LoVo (cell line): ENCODE measurements at regions not wholly inside any gene's neighbourhood (a gene's known extent, or its start where the extent isn't known, plus 50 kb on each side); places are given as distances from the start of the nearest gene placed in this dataset.
"Not testable (repeated sequence)": the region's sequence is repeated elsewhere in the genome, so short reads cannot be mapped to it uniquely, and the experiment has no call there.

Source experiments
- DNase-seq: peaks from one replicate; pipeline ENCODE4 v3.0.0-alpha.2; 2016; ENCODE audit warnings: low spot score

DNA sequence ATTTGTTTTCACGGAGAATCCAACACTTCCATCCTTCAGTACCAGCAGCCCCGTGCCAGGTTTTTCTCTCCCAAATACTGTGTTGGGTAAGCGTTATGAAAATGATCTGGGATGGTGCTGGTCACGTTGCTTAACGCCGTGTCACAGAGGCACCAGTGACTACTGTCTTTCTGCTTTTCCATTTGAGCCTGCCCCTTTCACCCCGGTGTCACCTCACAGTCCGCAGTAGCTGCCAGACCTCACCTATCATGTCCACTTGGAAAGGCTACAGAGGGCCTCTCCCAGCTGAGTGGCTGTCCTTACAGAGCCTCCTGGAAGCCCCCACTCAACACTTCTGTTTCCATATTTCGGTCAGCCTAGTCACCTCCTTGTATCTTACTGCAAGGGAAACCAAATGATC is 176.5 kb upstream of the ARID1B start:
- no peak for DNase-seq

DNA sequence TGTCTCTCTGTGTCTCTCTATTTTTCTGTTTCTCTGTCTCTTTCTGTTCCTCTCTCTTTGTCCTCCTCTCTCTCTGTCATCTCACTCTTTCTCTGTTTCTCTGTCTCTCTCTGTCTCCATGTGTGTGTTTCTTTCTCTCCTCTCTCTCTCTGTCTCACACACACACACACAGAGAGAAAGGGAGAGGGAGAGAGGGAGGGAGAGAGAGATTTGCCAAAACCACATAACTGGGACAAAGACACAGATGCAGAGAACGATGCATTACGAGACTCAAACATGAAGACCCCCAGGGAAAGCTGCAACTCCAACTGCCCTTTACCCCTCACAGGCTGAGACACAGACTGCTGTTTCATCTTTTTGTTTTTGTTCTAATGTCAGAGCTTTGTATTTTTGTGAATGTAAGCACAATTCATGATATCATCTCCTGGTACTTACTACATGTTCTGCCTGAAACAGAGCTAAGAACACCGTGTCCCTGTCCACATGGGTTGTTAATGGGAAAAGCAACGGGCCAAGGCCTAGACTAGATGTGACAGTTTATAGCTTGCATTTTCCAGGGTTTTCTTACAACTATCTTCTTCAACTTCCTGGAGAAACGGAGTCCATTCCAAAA is 177.1 kb upstream of the ARID1B start:
- DNase-seq, result no peak

DNA sequence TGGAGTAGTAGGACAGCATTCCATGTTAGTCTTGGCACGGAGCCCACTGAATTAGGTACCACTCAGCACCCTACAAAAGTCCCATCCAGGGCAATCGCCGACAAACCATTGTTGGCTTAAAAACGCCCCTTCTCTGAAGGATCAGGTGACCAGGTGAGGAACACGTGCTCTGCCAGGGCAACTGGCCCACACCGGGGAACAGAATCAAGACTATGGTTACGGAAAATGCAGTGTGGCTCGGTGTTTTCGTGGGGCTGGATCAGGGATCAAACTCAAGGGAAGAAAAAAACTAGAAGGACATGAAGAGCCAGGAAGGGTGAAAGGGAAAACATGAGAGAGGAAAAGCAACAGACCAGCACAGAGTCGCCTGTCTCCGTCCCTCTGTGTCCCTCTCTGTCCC is 177.8 kb upstream of the ARID1B start:
- DNase-seq, result no peak

DNA sequence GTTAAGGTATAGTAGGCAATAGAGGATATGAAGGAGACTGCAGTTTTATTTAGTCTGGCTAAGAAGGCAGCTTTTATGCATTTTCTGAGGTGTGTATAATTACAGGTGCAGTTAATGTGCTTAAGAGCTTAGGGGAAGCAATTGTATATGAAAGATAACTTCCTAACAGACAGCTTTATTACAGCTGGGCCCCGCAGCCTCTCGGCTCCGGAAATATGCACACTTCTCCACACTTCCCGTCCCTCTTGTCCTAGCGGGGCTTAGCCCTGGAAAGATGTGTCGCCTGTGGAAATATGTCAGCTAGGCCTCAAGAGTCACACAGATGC is 178.4 kb upstream of the ARID1B start:
- no peak for DNase-seq

DNA sequence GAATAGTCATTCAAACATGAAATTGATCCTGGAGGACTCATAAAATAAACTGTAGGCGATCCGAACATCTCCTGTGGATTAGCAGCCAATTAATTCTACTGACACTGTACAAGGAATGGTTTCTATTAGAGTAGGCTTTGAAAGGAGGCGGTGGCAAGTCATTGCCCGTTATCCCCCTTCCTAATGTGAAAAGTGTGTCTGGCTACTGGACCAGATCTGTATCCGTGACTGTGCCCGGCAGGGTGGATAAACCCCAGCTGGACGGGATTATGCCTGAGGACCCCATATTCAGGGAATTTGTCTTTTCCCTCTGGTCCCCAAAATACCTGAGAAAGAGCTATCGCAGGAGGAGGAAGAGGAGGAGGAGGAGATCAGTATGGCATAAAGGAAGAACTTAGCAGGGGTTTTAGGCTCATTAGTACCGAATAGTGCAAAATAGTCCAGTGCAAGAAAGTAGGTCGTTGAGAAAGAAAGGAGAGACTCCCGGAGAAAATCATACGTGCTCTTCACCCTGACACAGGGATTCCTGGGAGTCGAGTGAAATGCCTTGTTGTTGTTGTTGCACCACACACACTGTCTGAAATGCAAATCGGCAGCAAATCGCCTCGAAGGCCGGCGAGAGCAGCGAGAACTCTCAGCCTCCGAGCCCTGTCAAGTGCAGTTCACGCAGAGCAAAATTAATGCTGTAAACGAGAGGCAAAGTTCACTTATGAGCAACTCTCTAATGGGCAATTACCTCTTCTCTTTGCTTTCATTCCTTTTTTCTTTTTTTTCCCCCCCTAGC is 178.9 kb upstream of the ARID1B start:
- DNase-seq, result no peak

DNA sequence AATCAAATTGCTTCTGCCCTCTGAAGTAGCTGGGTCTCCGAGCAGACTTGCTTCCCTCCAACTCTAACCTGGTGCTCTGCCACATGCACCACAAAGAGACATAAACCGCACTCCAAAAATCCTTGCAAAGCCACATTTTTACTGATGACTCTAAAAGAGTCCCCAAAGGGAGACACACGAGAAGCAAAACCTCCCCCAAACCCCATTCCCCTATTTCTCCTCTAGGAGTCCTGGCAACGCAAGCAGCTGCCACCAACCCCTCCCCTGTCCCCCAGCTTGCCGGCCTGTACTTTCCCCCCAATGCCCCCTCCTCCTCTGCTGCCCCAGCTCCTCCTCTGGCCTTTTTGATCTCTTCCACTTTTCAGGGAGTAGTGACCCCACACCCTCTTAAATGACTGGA is 180.1 kb upstream of the ARID1B start:
- no peak for DNase-seq

DNA sequence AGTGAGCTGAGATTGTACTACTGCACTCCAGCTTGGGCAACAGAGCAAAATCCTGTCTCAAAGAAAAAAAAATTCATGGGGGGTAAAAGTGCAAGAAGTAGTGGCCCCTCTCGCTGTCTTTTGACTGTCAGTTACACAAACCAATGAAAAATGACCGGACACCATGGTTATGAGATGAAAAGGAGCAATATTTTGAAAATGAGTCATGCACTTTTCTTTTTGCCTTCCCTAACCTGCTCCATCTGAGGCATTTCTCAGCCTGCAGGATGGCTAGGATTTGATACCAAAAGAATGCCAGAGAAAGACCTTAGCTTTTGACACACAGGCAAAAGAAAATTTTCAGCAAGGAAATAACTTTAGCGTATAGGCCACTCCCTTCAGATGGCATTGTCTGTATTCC is 181.7 kb upstream of the ARID1B start:
- DNase-seq, result no peak

DNA sequence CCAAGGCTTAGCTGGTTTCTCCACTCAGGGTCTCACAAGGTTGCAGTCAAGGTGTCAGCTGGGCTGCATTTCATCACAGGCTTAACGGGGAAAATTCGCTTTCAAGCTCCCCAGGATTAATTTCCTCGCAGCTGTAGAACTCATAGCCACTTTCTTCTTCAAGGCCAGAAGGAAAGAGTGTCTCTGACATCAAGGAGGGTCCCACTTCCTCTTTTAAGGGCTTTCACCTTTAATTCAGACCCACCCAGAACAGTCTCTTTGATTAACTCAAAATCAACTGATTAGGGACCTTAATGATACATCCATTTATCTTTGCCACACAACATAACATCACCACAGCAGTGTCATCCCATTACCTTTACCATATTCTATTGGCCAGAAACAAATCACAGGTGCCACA is 183.3 kb upstream of the ARID1B start:
- no peak for DNase-seq

DNA sequence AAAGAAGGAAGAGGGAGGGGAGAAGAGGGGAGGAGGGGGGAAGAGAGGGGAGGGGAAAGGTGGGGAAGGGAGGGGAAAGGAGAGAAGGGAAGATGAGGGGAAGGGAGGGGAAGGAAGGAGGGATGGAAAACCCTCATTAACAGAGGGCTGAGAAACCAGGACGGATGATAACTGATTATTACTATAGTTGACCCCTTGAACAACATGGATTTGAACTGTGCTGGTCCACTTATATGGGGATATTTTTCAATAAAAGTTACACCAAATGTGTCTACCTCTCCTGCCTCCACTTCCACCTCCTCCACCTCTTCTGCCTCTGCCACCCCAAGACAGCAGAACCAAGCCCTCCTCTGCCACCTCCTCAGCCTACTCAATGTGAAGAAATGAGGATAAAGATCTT is 184.1 kb upstream of the ARID1B start:
- DNase-seq, result no peak

DNA sequence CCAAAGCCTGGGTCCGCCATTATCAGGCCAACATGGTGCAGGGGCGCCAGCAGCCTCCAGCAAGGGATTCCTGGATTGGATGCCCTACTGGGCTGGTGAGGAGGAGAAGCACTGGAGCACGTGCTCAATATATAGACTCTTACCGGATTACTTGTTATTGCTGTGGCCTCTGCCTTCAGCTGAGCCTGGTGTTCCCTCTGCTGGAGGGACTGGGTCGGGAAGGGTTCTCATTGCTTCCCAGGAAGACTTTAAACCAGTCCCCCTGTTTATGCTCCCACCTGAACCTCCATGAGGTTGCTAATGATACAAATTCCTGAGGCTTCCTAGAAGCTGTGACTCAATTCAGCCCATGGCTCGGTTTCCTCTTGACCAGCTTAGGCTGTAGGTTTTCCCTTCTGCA is 186.7 kb upstream of the ARID1B start:
- DNase-seq, result no peak

DNA sequence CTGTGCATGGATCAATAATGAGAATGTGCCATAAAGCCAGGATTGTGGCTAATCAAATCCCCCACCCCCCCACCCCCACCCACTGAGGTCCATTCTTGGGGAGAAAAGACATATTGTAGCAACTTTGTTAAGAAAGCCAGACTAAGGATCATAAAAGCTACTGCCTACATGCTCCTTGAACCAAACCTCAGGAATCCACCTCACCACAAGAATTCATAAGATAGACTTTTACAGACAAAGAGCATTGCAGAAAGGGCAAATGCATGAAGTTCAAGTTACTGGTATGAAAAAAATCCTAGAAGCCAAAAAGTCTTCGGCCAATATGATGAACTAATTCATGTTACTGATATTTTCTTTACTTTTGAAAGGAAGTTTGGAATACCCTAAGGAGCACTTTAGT is 187.9 kb upstream of the ARID1B start:
- peak; percentile 24 for DNase-seq

DNA sequence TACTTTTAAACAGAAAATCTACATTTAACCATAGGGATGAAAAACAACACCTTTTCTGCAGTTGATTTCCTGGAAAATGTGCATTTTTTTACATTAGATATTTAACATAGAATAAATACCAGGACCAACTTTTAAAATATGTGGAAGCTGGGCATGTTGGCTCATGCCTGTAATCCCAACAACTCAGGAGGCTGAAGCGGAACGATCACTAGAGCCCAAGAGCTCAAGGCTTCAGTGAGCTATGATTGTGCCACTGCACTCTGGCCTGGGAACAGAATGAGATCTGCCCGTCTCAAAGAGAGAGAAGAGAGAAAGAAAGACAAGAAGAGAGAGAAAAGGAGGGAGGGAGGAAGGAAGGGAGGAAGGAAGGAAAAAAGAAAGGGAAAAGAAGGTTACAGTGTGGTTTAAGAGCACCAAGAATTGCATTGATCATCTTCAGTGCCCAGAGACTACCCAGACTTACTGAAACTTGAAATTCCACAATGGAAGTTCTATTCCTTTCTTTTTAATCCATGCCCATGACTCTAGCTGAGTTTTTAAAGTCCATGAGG is 189.4 kb upstream of the ARID1B start:
- DNase-seq, result no peak

DNA sequence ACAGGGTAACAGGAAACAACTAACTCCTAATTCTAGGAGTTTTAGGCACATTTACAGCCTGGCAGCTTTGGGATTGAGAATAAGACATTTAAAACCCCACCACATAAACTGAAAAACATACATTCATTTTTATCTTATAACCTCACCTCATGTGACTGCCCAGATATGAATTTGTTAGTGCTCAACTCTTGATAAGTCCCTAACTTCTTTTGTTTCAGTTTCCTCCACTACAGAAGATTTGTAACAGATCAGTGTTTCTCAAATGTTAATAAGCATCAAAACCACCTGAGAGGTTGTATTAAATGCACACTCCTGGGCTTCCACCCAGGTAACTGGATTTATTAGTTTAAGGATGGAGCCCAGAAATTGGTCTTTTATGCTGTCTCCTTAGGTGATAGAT is 190.1 kb upstream of the ARID1B start:
- no peak for DNase-seq

DNA sequence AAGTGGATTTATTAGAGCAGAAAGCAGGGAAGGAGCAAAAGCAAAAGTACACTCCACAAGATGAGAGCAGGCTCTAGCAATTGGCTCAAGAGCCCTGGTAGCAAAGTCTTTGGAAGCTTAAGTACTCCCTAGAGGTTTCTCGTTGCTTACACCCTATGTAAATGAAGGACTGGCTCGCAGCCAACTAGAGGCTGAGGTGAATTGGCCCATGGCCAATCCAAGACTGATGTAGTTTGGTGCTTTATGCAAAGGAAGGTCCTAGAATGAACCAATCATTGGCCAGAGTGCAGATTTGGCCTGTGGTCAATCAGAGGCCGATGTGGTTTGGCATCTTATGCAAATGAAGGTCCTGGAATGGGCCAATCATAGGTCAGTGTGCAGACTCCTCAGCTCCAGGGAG is 191.3 kb upstream of the ARID1B start:
- peak; percentile 9 for DNase-seq

DNA sequence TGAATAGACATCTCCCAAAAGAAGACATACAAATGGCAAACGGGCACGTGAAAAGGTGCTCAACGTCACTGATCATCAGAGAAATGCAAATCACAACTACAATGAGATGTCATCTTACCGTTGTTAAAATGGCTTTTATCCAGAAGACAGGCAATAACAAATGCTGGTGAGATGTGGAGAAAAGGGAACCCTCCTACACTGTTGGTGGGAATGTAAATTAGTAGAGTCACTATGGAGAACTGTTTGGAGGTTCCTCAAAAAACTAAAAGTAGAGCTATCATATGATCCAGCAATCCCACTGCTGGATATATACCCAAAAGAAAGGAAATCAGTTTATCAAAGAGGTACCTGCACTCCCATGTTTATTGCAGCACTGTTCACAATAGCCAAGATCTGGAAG is 193.1 kb upstream of the ARID1B start:
- DNase-seq, result not testable (repeated sequence)

DNA sequence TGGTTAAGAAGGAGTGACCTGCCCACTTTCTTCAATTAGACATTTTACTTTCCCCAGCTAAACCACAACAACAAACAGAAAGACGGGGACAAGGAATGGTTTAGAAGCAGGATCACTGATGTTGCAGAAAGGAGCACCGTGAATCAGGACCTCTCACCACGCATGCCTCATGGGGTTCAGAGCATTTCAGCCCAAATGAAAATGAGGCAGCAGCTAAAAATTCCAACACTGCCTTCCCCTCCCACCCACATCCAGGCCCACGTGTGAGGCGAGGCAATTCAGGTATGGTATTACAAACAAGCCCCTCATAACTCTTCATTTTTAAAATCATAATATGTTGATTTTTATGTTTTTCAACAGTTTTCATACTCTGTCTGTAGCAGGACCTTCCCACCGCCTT is 194.1 kb upstream of the ARID1B start:
- DNase-seq, result no peak

DNA sequence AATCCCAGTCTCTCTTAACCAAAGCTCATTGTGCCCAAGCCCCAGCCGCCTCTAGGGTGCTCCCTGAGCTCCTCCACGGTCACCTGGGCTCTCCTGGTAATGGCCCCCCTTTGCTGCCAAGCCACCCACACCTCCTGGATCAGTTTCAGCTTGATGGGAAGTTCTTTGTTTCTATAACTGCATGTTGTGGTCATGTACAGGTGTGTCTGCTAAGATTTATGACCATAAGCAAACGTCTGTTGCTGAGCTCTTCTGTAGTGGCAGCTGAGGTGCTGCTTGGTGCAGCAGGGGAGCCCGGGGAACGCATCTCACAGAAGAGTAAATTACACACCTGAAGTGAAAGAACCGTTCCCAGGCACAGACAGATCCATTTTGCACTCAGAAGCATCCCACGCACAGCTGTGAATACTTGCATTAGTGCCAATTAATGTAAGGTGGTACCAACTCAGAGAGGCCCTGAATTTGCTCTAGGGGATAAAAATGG is 194.6 kb upstream of the ARID1B start:
- DNase-seq, result no peak

DNA sequence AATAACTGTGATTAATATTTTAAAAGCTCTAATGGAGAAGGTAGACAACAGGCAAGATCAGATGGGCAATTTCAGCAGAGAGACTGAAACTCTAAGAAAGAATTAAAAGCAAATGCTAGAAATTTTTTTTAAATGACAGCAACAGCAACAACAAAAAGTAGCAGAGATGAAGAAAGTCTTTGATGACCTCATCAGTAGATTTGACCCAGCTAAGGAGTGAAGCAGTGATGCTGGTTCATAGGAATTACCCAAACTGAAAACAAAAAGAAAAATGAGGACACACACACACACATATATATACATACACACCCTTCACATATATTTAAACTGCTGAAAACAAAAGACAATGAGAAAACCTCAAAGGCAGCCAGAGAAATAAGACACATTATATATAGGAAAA is 197.6 kb upstream of the ARID1B start:
- DNase-seq, result no peak

DNA sequence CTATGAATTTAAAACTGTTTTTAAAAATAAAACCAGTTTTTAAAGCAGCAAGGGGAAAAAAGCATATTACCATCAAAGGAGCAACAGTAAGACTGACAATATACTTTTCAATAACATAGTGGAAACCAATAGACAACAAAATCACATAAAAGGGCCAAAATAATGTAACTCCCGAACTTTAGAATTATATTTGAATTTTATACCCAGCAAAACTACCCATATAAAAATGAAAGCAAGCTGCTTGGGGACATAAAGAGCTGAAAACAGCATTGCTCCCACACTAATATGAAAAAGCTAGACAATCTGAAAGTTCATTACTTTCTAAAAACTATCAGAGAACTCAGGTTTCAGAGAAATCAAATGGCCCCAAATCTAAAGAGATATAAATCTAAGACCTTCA is 199.4 kb upstream of the ARID1B start:
- no peak for DNase-seq

DNA sequence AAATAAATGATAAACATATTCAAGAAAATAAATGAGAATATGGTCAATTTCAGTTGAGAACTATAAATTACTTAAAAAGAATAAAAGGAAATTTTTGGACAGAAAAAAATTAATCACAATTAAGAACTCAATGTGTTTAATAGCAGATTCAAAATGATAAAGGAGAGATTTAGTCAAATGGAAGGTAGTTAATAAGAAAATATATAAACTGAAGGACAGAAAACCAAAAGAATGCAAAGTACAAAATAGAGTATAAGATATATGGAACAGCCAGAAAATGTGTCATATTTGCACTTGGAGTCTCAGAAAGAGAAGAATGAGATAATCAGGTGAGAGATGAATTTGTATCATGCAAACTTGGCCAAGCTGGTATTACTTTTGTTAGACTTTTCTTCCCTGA is 201.8 kb upstream of the ARID1B start:
- DNase-seq, result no peak

DNA sequence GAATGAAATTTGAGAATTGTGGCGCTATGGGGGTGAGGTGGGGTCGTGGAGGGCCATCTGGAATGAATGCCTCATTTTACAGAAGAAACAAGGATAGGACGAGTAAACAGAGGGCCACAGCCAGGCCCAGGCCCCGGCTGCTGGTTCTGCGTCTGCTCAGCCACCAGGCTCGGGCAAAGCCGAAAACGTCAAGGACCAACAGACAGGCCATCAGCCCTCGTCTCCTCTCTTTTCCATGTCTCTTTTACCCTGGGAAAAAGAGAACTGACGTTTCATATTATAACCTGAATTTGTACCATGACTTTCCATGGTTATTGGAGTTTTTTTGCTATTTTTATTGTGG is 212.4 kb upstream of the ARID1B start:
- DNase-seq, result no peak

DNA sequence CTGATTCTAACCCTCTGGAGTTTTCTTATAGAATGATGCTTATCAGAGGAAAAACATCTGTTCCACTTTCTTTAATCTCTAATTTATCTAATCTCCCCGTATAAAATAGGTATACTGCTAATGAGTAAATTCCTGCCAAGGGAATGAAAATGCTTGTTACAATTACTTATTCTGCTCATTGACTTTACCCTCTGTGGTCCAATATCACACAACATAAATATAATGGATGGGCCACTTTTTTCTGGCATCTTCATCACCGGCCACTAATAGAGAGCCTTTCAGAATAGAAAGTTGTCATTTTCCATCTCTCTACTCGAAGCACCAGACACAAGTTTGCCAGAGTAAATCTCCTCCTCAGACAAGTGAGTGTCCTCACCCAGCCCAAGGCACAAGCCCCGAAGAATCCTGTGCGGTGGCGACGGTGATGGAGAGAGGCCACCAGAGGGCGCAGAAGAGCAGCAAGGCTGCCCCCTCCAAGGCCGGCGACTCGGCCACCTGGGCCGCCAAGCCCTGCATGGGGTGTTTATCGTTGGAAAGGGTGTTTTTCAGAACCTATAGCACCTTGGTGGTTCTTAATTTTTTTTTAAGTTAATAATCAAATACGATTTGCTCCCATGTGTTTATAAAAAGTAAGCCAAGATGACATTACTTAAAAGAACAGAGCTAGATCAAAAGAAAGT is 212.9 kb upstream of the ARID1B start:
- DNase-seq, result peak; percentile 67

DNA sequence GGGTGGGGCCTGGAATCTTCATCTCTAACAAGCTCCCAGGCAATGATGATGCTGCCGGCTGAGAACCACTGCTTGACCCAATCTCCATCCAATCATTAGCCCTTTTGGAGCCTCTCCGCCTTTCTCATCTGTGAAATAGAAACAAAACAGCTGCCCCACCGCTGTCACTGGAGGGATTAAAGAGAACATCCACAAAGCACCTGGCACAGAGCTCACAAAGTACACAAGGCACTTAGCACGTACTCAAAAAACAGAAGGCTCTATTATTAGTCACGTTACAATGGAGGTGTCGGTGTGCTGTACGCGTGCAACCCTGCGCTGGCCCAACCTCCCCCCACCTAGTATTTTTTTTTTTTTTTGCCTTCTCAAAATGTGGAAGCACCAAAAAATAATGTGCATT is 213.5 kb upstream of the ARID1B start:
- no peak for DNase-seq
